ENCODE measurements at regions not wholly inside any gene's neighbourhood (a gene's known extent, or its start where the extent isn't known, plus 50 kb on each side); places are given as distances from the start of the nearest gene placed in this dataset.

DNA sequence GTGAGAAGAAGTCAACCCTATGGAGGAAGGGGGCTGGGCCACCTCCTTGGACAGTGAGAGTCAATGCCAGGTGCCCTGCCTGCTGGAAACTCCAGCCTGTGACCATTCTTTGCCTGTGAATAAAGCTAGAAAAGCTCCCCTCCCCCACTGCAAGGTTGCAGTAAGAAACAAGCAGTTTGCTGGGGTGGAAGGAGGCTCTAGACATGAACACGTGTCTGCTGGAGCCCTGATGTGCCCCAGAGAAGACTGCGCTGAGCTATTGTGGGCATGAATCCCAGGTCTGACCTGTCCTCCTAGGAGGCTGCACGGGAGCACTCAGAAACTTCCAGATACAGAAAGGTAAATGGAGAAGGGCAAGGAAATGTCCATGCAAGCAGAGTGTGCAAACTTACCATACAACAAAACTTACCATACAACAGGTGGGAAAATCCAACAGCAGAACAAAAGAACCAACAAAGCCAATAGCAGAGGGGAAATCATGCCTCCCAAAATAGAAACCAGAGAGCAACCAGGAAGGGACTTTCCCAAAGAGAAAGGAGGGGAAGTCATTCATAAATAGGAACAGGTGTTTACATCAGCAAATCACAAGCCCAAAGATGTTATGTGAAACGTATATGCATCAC lies 278.7 kb downstream of the BCL2 start:
- TF ChIP-seq, protein P1, sequence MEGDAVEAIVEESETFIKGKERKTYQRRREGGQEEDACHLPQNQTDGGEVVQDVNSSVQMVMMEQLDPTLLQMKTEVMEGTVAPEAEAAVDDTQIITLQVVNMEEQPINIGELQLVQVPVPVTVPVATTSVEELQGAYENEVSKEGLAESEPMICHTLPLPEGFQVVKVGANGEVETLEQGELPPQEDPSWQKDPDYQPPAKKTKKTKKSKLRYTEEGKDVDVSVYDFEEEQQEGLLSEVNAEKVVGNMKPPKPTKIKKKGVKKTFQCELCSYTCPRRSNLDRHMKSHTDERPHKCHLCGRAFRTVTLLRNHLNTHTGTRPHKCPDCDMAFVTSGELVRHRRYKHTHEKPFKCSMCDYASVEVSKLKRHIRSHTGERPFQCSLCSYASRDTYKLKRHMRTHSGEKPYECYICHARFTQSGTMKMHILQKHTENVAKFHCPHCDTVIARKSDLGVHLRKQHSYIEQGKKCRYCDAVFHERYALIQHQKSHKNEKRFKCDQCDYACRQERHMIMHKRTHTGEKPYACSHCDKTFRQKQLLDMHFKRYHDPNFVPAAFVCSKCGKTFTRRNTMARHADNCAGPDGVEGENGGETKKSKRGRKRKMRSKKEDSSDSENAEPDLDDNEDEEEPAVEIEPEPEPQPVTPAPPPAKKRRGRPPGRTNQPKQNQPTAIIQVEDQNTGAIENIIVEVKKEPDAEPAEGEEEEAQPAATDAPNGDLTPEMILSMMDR (IDR thresholded peaks at IDR 0.05; ENCODE audit: unreplicated experiment) = no peak
- Mint-ChIP-seq H3K36me3 (ENCODE audit: insufficient read depth) (no peaks in the 10 kb centered on the region), H3K27me3 (peaks cover 5% of the 10 kb centered on the region), H3K27ac (no peak overlapping the region), H3K9me3 (ENCODE audit: low read depth) (no peaks in the 10 kb centered on the region), H3K4me3 (ENCODE audit: low read depth) (no peak overlapping the region), H3K4me1 (ENCODE audit: low read depth) (no peaks in the 10 kb centered on the region)
- DNase-seq (ENCODE audit: low spot score, unreplicated experiment) = no peak

DNA sequence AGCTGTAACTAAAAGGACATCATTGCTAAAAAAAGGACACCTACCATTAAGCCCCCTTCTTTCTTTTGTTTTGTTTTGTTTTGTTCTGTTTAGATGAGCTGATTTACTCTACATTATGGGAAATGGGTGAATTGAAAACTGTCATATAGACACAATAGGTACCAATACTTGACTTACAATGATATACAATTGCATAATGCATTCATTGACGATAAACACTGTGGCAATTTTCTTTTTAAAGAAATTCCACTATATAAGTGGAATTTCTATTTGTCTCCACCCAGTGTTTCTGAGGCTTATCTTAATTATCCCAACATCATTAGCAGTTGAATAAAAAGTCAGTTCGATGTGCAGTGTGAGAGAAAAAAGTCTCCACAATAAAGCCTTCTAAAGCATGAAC lies 282.1 kb downstream of the BCL2 start:
- no peaks in the 10 kb centered on the region for H3K36me3 Mint-ChIP-seq (ENCODE audit: insufficient read depth)
- no peak overlapping the region for H3K4me3 Mint-ChIP-seq (ENCODE audit: low read depth)
- no peak overlapping the region for H3K27ac Mint-ChIP-seq
- H3K9me3 Mint-ChIP-seq (ENCODE audit: low read depth) = no peaks in the 10 kb centered on the region
- no peak for DNase-seq (ENCODE audit: low spot score, unreplicated experiment)
- TF ChIP-seq, protein P1 (IDR thresholded peaks at IDR 0.05; ENCODE audit: unreplicated experiment) = no peak
- H3K4me1 Mint-ChIP-seq (ENCODE audit: low read depth) = no peaks in the 10 kb centered on the region
- peaks cover 2% of the 10 kb centered on the region for H3K27me3 Mint-ChIP-seq

DNA sequence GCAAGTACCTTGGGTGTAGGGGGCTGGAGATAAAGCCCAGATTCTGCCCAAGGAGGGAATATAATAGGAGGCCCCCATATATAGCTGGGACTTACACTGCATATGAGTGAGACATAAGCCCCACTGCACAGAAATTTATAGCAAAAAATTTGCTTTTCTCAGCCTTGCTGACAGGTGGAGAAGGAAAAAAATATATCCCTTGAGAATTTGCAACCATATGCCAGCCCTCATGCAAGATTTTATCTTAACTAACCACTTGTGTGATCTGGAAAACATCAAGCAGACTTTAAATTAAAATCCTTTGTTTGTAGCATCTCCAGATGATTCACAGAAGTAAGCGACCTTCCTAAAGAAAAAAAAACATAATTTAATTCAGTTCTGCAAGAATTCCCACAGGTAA lies 288.2 kb downstream of the BCL2 start:
- Mint-ChIP-seq H3K36me3 (ENCODE audit: insufficient read depth) (no peaks in the 10 kb centered on the region), H3K27ac (no peak overlapping the region), H3K9me3 (ENCODE audit: low read depth) (no peaks in the 10 kb centered on the region), H3K4me3 (ENCODE audit: low read depth) (no peak overlapping the region), H3K27me3 (no peaks in the 10 kb centered on the region), H3K4me1 (ENCODE audit: low read depth) (no peaks in the 10 kb centered on the region)
- DNase-seq (ENCODE audit: low spot score, unreplicated experiment) = no peak
- TF ChIP-seq, protein P1 (IDR thresholded peaks at IDR 0.05; ENCODE audit: unreplicated experiment) = no peak

All from progenitor cell of endocrine pancreas (in vitro differentiated cells).